Neural progenitor cell (in vitro differentiated cells): ENCODE measurements at regions not wholly inside any gene's neighbourhood (a gene's known extent, or its start where the extent isn't known, plus 50 kb on each side); places are given as distances from the start of the nearest gene placed in this dataset.

ENCODE experiments used
- DNase-seq: peaks from one replicate; pipeline ENCODE4 v3.0.0-alpha.2; 2016; ENCODE audit warnings: low spot score
- H2AFZ ChIP-seq: fragments of 200-600 bp; sonication (generic); replicated peaks from 2 replicates; pipeline ENCODE4 v1.6.1; 2016; ENCODE audit warnings: antibody characterized with exemption
- H3F3A ChIP-seq: fragments of 200-600 bp; sonication (generic); 2 replicates; pipeline ENCODE4 v1.6.1; 2016; ENCODE audit warnings: antibody characterized with exemption, low read depth
- H3K27ac ChIP-seq: fragments of 200-600 bp; sonication (generic); 2 replicates; pipeline ENCODE4 v1.5.1; 2016; ENCODE audit warnings: mild to moderate bottlenecking
- H3K27me3 ChIP-seq: fragments of 200-600 bp; sonication (generic); 2 replicates; pipeline ENCODE4 v1.6.1; 2016; ENCODE audit warnings: mild to moderate bottlenecking, moderate library complexity
- H3K36me3 ChIP-seq: fragments of 200-600 bp; sonication (generic); 2 replicates; pipeline ENCODE4 v1.5.1; 2016
- H3K4me1 ChIP-seq: fragments of 200-600 bp; sonication (generic); 2 replicates; pipeline ENCODE4 v1.6.1; 2016; ENCODE audit warnings: mixed run types
- H3K4me2 ChIP-seq: fragments of 200-600 bp; sonication (generic); 2 replicates; pipeline ENCODE4 v1.6.1; 2016
- H3K4me3 ChIP-seq: fragments of 200-600 bp; sonication (generic); 2 replicates; pipeline ENCODE4 v1.5.1; 2016
- H3K79me2 ChIP-seq: fragments of 200-600 bp; sonication (generic); 2 replicates; pipeline ENCODE4 v1.6.1; 2016; ENCODE audit warnings: low read depth
- H3K9ac ChIP-seq: fragments of 200-600 bp; sonication (generic); 2 replicates; pipeline ENCODE4 v1.6.1; 2016
- H3K9me3 ChIP-seq: fragments of 200-600 bp; sonication (generic); 2 replicates; pipeline ENCODE4 v1.5.1; 2016; ENCODE audit warnings: low read depth
- H4K20me1 ChIP-seq: fragments of 200-600 bp; sonication (generic); 2 replicates; pipeline ENCODE4 v1.6.1; 2016; ENCODE audit warnings: low read depth
- H3K27ac Mint-ChIP-seq: 3 replicates; pipeline ENCODE4 v1.8.0; 2021; ENCODE audit warnings: mixed read lengths
- H3K27me3 Mint-ChIP-seq: 2 replicates; pipeline ENCODE4 v1.8.0; 2022; ENCODE audit warnings: low read depth, mild to moderate bottlenecking, inconsistent platforms, moderate library complexity, mixed read lengths; ENCODE audit not compliant: insufficient read depth
- H3K36me3 Mint-ChIP-seq: 3 replicates; pipeline ENCODE4 v1.8.0; 2021; ENCODE audit warnings: mixed read lengths
- H3K4me1 Mint-ChIP-seq: 3 replicates; pipeline ENCODE4 v1.8.0; 2021; ENCODE audit warnings: mixed read lengths
- H3K4me3 Mint-ChIP-seq: 3 replicates; pipeline ENCODE4 v1.8.0; 2021; ENCODE audit warnings: mild to moderate bottlenecking, moderate library complexity, mixed read lengths
- H3K9me3 Mint-ChIP-seq: 3 replicates; pipeline ENCODE4 v1.8.0; 2020; ENCODE audit warnings: mixed read lengths
- CTCF ChIP-seq: fragments of 200-600 bp; sonication (generic); IDR thresholded peaks from 2 replicates; pipeline ENCODE4 v1.5.1; 2017; ENCODE audit warnings: antibody characterized with exemption, mild to moderate bottlenecking
- EZH2 ChIP-seq: fragments of 200-600 bp; sonication (generic); IDR thresholded peaks from 2 replicates; pipeline ENCODE4 v1.6.1; 2017; ENCODE audit warnings: antibody characterized with exemption, mild to moderate bottlenecking, moderate library complexity
- EZH2phosphoT487 ChIP-seq: fragments of 200-600 bp; sonication (generic); IDR thresholded peaks from 2 replicates; pipeline ENCODE4 v1.6.1; 2017; ENCODE audit warnings: antibody characterized with exemption

DNA sequence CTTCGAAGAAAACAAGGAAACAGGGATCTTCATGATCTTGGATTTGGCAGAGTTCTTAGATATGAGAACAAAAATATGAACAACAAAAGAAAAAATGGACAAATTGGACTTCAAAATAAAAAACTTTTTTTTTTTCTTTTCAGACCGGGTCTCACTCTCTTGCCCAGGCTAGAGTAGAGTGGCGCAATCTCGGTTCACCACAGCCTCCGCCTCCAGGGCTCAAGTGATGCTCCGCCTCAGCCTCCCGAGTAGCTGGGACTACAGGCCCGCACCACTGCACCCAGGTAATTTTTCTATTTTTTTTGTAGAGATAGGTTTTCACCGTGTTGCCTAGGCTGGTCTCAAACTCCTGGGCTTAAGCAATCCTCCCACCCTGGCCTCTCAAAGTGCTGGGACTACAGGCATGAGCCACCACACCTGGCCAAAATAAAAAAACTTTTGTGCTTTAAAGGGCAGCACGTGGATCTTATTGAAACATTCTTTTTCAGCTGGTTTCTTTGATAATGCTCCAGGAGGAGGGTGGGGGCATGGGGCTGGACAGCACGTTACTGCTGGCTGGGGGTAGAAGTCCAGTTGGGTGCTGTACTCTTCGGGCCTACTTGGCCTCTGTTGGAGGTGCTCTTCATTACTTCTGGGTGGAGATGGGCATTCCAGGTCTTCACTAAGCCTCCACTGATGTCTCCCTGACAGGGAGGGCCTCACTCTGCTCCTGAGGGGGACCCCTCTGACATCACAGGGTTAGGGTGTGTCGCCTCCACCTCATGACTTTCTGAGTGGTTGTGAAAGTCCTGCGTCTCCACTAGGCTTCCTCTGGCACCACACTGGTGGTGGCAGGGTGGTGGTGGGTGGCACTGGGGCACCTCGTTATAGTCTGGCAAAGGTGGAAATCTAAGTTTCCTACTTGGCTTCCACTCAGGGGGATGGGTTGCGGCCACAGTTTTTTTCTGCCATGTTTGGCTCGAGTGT lies 150.5 kb upstream of the XPO1 start:
- TF ChIP-seq CTCF (no peak), EZH2phosphoT487 (no peak), EZH2 (no peak)
- H3K4me3 Mint-ChIP-seq: no peak overlapping the region
- Histone ChIP-seq H3K9me3 (no peaks in the 10 kb centered on the region), H3K36me3 (no peaks in the 10 kb centered on the region), H3K9ac (no peak overlapping the region), H3K4me2 (no peak overlapping the region), H3K27me3 (no peaks in the 10 kb centered on the region), H4K20me1 (no peaks in the 10 kb centered on the region), H3F3A (no peaks in the 10 kb centered on the region), H2AFZ (no peak overlapping the region), H3K4me3 (no peak overlapping the region), H3K27ac (no peak overlapping the region), H3K4me1 (no peaks in the 10 kb centered on the region), H3K79me2 (no peaks in the 10 kb centered on the region)
- no peak for DNase-seq
- H3K27me3 Mint-ChIP-seq: peaks cover 2% of the 10 kb centered on the region
- no peak overlapping the region for H3K27ac Mint-ChIP-seq
- no peaks in the 10 kb centered on the region for H3K36me3 Mint-ChIP-seq
- no peaks in the 10 kb centered on the region for H3K9me3 Mint-ChIP-seq
- no peaks in the 10 kb centered on the region for H3K4me1 Mint-ChIP-seq

GRCh38 chr2:61679096-61679495 lies 140.9 kb upstream of the XPO1 start:
- H3K4me1 Mint-ChIP-seq: no peaks in the 10 kb centered on the region
- H4K20me1 ChIP-seq: no peaks in the 10 kb centered on the region
- no peaks in the 10 kb centered on the region for H3K4me1 ChIP-seq
- no peaks in the 10 kb centered on the region for H3F3A ChIP-seq
- H3K4me3 Mint-ChIP-seq: no peak overlapping the region
- peaks cover 6% of the 10 kb centered on the region for H3K27me3 Mint-ChIP-seq
- no peak overlapping the region for H3K4me3 ChIP-seq
- H3K27ac ChIP-seq: no peak overlapping the region
- H3K9ac ChIP-seq: no peak overlapping the region
- H3K27me3 ChIP-seq: no peaks in the 10 kb centered on the region
- no peak overlapping the region for H3K4me2 ChIP-seq
- peaks cover 17% of the 10 kb centered on the region for H3K9me3 Mint-ChIP-seq
- H3K79me2 ChIP-seq: no peaks in the 10 kb centered on the region
- H2AFZ ChIP-seq: no peak overlapping the region
- no peaks in the 10 kb centered on the region for H3K36me3 ChIP-seq
- H3K9me3 ChIP-seq: no peaks in the 10 kb centered on the region
- no peaks in the 10 kb centered on the region for H3K36me3 Mint-ChIP-seq
- no peak overlapping the region for H3K27ac Mint-ChIP-seq
- no peak for DNase-seq
- TF ChIP-seq CTCF: no peak
- TF ChIP-seq EZH2: no peak
- no peak for TF ChIP-seq EZH2phosphoT487

DNA sequence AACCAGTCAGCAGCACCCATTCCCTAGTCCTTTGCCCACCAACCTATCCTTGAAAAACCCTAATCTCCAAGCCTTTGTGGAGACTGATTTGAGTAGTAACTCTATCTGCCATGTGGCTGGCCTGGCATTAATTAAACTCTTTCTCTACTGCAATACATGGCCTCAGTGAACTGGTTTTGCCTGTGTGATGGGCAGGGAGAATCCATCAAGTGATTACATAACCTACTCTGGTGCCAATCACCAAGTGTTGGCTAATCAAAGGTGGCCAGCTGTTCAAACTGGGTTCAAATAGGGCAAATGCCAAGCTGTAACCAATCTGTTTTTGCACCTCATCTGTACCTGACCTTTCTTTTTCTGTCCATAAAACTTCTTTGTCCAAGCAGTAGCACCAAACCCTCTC lies 139.8 kb upstream of the XPO1 start:
- H2AFZ ChIP-seq: no peak overlapping the region
- Mint-ChIP-seq H3K4me1 (no peaks in the 10 kb centered on the region), H3K27ac (no peak overlapping the region), H3K36me3 (no peaks in the 10 kb centered on the region), H3K9me3 (peaks cover 16% of the 10 kb centered on the region), H3K27me3 (peaks cover 6% of the 10 kb centered on the region), H3K4me3 (no peak overlapping the region)
- H3K9me3 ChIP-seq: no peaks in the 10 kb centered on the region
- no peak overlapping the region for H3K27ac ChIP-seq
- H3K27me3 ChIP-seq: no peaks in the 10 kb centered on the region
- H3K79me2 ChIP-seq: no peaks in the 10 kb centered on the region
- no peak for TF ChIP-seq EZH2phosphoT487
- no peak for TF ChIP-seq CTCF
- TF ChIP-seq EZH2: no peak
- no peaks in the 10 kb centered on the region for H3K36me3 ChIP-seq
- H3F3A ChIP-seq: no peaks in the 10 kb centered on the region
- DNase-seq: no peak
- H3K9ac ChIP-seq: no peak overlapping the region
- no peak overlapping the region for H3K4me2 ChIP-seq
- H4K20me1 ChIP-seq: no peaks in the 10 kb centered on the region
- H3K4me1 ChIP-seq: no peaks in the 10 kb centered on the region
- H3K4me3 ChIP-seq: no peak overlapping the region
